ENCODE measurements at regions not wholly inside any gene's neighbourhood (a gene's known extent, or its start where the extent isn't known, plus 50 kb on each side); places are given as distances from the start of the nearest gene placed in this dataset.

- H3K9me1 ChIP-seq (ENCODE audit: insufficient read depth, low read length), result no peaks in the 10 kb centered on the region
- H3K4me2 ChIP-seq (ENCODE audit: low read depth, low read length), result no peak overlapping the region
- peaks cover 4% of the 10 kb centered on the region; the same call in 1 of the 2 replicates for H3K9me3 ChIP-seq (ENCODE audit: control insufficient read depth, insufficient read depth, low read length)
- no peak overlapping the region for H4K5ac ChIP-seq (ENCODE audit: low read depth, low read length)
- no peak overlapping the region for H3K4ac ChIP-seq (ENCODE audit: low read depth, low read length)
- H2BK20ac ChIP-seq (ENCODE audit: low read depth, low read length), result no peak overlapping the region
- TF ChIP-seq MXI1 (IDR thresholded peaks at IDR 0.05; ENCODE audit: borderline replicate concordance, low read depth, low read length), result no peak
- TF ChIP-seq, protein P1, sequence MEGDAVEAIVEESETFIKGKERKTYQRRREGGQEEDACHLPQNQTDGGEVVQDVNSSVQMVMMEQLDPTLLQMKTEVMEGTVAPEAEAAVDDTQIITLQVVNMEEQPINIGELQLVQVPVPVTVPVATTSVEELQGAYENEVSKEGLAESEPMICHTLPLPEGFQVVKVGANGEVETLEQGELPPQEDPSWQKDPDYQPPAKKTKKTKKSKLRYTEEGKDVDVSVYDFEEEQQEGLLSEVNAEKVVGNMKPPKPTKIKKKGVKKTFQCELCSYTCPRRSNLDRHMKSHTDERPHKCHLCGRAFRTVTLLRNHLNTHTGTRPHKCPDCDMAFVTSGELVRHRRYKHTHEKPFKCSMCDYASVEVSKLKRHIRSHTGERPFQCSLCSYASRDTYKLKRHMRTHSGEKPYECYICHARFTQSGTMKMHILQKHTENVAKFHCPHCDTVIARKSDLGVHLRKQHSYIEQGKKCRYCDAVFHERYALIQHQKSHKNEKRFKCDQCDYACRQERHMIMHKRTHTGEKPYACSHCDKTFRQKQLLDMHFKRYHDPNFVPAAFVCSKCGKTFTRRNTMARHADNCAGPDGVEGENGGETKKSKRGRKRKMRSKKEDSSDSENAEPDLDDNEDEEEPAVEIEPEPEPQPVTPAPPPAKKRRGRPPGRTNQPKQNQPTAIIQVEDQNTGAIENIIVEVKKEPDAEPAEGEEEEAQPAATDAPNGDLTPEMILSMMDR (conservative IDR thresholded peaks at IDR 0.05; ENCODE audit: low read depth, low read length), result no peak
- TF ChIP-seq FOS (IDR thresholded peaks at IDR 0.05; ENCODE audit: low read depth, low read length), result no peak
- no peak for TF ChIP-seq ELK1 (IDR thresholded peaks at IDR 0.05; ENCODE audit: borderline replicate concordance, low read depth, low read length)
- TF ChIP-seq, protein P2, sequence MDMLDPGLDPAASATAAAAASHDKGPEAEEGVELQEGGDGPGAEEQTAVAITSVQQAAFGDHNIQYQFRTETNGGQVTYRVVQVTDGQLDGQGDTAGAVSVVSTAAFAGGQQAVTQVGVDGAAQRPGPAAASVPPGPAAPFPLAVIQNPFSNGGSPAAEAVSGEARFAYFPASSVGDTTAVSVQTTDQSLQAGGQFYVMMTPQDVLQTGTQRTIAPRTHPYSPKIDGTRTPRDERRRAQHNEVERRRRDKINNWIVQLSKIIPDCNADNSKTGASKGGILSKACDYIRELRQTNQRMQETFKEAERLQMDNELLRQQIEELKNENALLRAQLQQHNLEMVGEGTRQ (IDR thresholded peaks at IDR 0.05; ENCODE audit: low read depth, low read length), result no peak
- TF ChIP-seq RAD21 (IDR thresholded peaks at IDR 0.05; ENCODE audit: low read length), result no peak
- no peak for TF ChIP-seq POLR2A (IDR thresholded peaks at IDR 0.05; ENCODE audit: low read depth, low read length)
- no peak for TF ChIP-seq SMC3 (IDR thresholded peaks at IDR 0.05; ENCODE audit: low read depth, low read length)
- no peak for TF ChIP-seq MAZ (IDR thresholded peaks at IDR 0.05; ENCODE audit: borderline replicate concordance, low read depth, low read length)
- no peak for TF ChIP-seq BHLHE40 (IDR thresholded peaks at IDR 0.05; ENCODE audit: low read depth, low read length)
- TF ChIP-seq MAFK (IDR thresholded peaks at IDR 0.05; ENCODE audit: low read depth, low read length), result no peak
- TF ChIP-seq RFX5 (IDR thresholded peaks at IDR 0.05; ENCODE audit: low read depth, low read length), result no peak
- TF ChIP-seq CHD1 (IDR thresholded peaks at IDR 0.05; ENCODE audit: low read depth, low read length), result no peak
- no peak for TF ChIP-seq NFE2L2 (IDR thresholded peaks at IDR 0.05; ENCODE audit: low read depth, low read length)
- TF ChIP-seq CEBPB (IDR thresholded peaks at IDR 0.05; ENCODE audit: low read depth, low read length), result no peak
- TF ChIP-seq RCOR1 (IDR thresholded peaks at IDR 0.05; ENCODE audit: insufficient replicate concordance, low read length), result no peak
- BruUV-seq (replicated peaks), result no TSS peak
- no peaks in the 10 kb centered on the region for H3K27me3 ChIP-seq (ENCODE audit: control insufficient read depth, insufficient read depth, low read length)
- H2AFZ ChIP-seq (replicated peaks; ENCODE audit: low read length, poor library complexity), result no peak overlapping the region
- no peak overlapping the region for H3K56ac ChIP-seq (ENCODE audit: extremely low read depth, insufficient read depth, low read length)
- no peak for ATAC-seq (ENCODE audit: low read depth)
- WGBS, 2 experiments (ENCODE audit: extremely low coverage in 2 of 2, insufficient read length in 1 of 2), result 100% methylated on average over 2 of the region's 5 CpGs; no CpG with 5 or more reads in 1 of the 2 experiments
- intact Hi-C loops (cut with micrococcal nuclease) (no loop called here), in situ Hi-C loops (cut with MboI; ENCODE audit: low sequenced_read_pairs) (no loop called here), dilution Hi-C loops (cut with HindIII; ENCODE audit: low sequenced_read_pairs, unreplicated experiment) (no loop called here)
- no peak overlapping the region for H4K91ac ChIP-seq (ENCODE audit: insufficient read depth, low read depth, low read length)
- H2AK9ac ChIP-seq (replicated peaks; ENCODE audit: low read depth, low read length, poor library complexity), result no peak overlapping the region
- H3K4me1 ChIP-seq (ENCODE audit: control insufficient read depth, insufficient read depth, low read length), result no peaks in the 10 kb centered on the region
- H3K27ac ChIP-seq (ENCODE audit: insufficient read depth, low read length), result no peak overlapping the region
- H3K36me3 ChIP-seq (ENCODE audit: control insufficient read depth, insufficient read depth, low read length), result no peaks in the 10 kb centered on the region
- H2BK15ac ChIP-seq (ENCODE audit: low read depth, low read length), result no peak overlapping the region
- H4K8ac ChIP-seq (ENCODE audit: low read depth in 2 of 2, low read length in 2 of 2), result no peak overlapping the region
- H3K79me1 ChIP-seq (ENCODE audit: low read depth in 1 of 2, low read length in 2 of 2), result no peaks in the 10 kb centered on the region
- ChIA-PET CTCF (no interaction called here), POLR2A (ENCODE audit: unreplicated experiment) (no interaction called here)
- H3K14ac ChIP-seq (replicated peaks; ENCODE audit: low read depth, low read length), result no peak overlapping the region
- H3K4me3 ChIP-seq (ENCODE audit: insufficient read depth, low read depth, low read length), result no peak overlapping the region
- no peak overlapping the region for H3K9ac ChIP-seq (ENCODE audit: low read depth, low read length)
- no peak for DNase-seq
- H3K18ac ChIP-seq (ENCODE audit: low read depth, low read length), result no peak overlapping the region
- no peak overlapping the region for H2AK5ac ChIP-seq (ENCODE audit: low read depth, low read length)
- no peak overlapping the region for H3K23ac ChIP-seq (ENCODE audit: low read depth, low read length)
- H4K20me1 ChIP-seq (ENCODE audit: insufficient read depth, low read length), result no peaks in the 10 kb centered on the region
- no peak overlapping the region for H2BK120ac ChIP-seq (ENCODE audit: low read depth, low read length)
- H2BK5ac ChIP-seq (ENCODE audit: low read depth, low read length, poor library complexity, severe bottlenecking), result no peak overlapping the region
These were observed 78.8 kb downstream of the SPRY2 start for GRCh38 chr13:80262051-80262695.

All from IMR-90 (cell line).